ENCODE measurements at regions not wholly inside any gene's neighbourhood (a gene's known extent, or its start where the extent isn't known, plus 50 kb on each side); places are given as distances from the start of the nearest gene placed in this dataset.

DNA sequence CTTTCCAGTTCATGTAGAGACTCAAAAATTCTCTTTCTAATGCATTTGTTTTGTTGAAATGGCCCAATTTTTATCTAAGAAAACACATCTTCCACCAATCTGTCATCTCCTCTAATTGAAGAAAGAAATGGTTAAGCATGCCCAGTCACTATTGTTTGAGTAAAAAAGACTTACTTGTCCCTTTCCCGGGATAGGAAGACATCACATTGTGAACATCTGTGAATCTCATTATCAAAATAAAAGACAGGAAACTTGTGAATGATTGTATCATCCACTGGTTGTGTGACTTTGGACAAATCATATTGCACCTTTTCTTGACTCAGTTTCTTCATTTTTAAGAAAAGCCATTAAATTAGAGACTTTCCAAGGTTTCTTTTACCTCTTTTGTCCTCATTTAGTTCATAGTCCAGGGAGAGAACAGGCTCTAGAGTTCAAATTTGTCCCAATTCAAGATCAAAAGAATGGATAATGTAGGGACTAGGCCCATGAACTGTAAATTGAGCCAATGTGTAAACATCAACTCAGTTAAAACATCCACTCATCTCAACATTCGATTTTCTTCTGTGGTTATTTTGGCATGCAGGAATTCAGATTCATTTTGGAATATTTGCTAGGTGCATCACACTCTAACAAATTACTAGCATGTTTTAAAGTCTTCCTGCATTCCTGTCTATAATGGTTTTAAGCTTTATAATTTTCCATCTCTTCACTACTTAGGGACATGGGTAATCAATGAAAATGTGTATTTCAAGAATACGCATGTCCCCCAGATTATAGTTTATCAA, 838.0 kb upstream of the WWC1 start:
- no peak overlapping the region for H3K27ac ChIP-seq
- H4K20me1 ChIP-seq (ENCODE audit: insufficient read depth, poor library complexity, severe bottlenecking): no peaks in the 10 kb centered on the region
- H3K4me2 ChIP-seq: no peak overlapping the region
- H3K27me3 ChIP-seq: no peaks in the 10 kb centered on the region
- H3K4me3 ChIP-seq: no peak overlapping the region
- no peaks in the 10 kb centered on the region for H3K9me3 ChIP-seq (ENCODE audit: low read depth)
- H3K36me3 ChIP-seq (replicated peaks; ENCODE audit: insufficient read depth, low read depth): no peaks in the 10 kb centered on the region
- 67% methylated on average over 3 of the region's 3 CpGs for WGBS (ENCODE audit: low lambda C conversion rate, missing lambda C conversion rate)
- TF ChIP-seq EZH2phosphoT487 (IDR thresholded peaks at IDR 0.05; ENCODE audit: low read depth, severe bottlenecking, unreplicated experiment) (no peak), CTCF (IDR thresholded peaks at IDR 0.05; ENCODE audit: poor library complexity) (no peak)
- H3K9me2 ChIP-seq (replicated peaks; ENCODE audit: insufficient read depth): no peaks in the 10 kb centered on the region
- H3K79me2 ChIP-seq: no peaks in the 10 kb centered on the region
- no peaks in the 10 kb centered on the region for H3K4me1 ChIP-seq (ENCODE audit: insufficient read depth)
- DNase-seq (ENCODE audit: low spot score): no peak
- H2AFZ ChIP-seq: no peak overlapping the region

GRCh38 chr5:167458412-167458811, 833.0 kb upstream of the WWC1 start:
- H3K27me3 ChIP-seq: no peaks in the 10 kb centered on the region
- 74% methylated on average over 4 of the region's 4 CpGs for WGBS (ENCODE audit: low lambda C conversion rate, missing lambda C conversion rate)

GRCh38 chr5:167460449-167461020, 830.9 kb upstream of the WWC1 start:
- TF ChIP-seq EZH2 (IDR thresholded peaks at IDR 0.05; ENCODE audit: borderline replicate concordance) (no peak), CTCF (IDR thresholded peaks at IDR 0.05; ENCODE audit: poor library complexity) (no peak), EZH2phosphoT487 (IDR thresholded peaks at IDR 0.05; ENCODE audit: low read depth, severe bottlenecking, unreplicated experiment) (no peak)
- H3K9me2 ChIP-seq (replicated peaks; ENCODE audit: insufficient read depth): no peaks in the 10 kb centered on the region
- H3K79me2 ChIP-seq: no peaks in the 10 kb centered on the region
- no peaks in the 10 kb centered on the region for H3K27me3 ChIP-seq
- DNase-seq (ENCODE audit: low spot score): no peak
- no peaks in the 10 kb centered on the region for H3K4me1 ChIP-seq (ENCODE audit: insufficient read depth)
- H3K9me3 ChIP-seq (ENCODE audit: low read depth): no peaks in the 10 kb centered on the region
- no peaks in the 10 kb centered on the region for H3K36me3 ChIP-seq (replicated peaks; ENCODE audit: insufficient read depth, low read depth)
- no peak overlapping the region for H3K4me2 ChIP-seq
- no peaks in the 10 kb centered on the region for H4K20me1 ChIP-seq (ENCODE audit: insufficient read depth, poor library complexity, severe bottlenecking)
- no peak overlapping the region for H3K4me3 ChIP-seq
- WGBS (ENCODE audit: low lambda C conversion rate, missing lambda C conversion rate): 68% methylated on average over 4 of the region's 4 CpGs
- H2AFZ ChIP-seq: no peak overlapping the region
- H3K27ac ChIP-seq: no peak overlapping the region

More at GRCh38 chr5:167458412-167458811, 833.0 kb upstream of the WWC1 start:
- no peaks in the 10 kb centered on the region for H3K9me3 ChIP-seq (ENCODE audit: low read depth)
- TF ChIP-seq EZH2phosphoT487 (IDR thresholded peaks at IDR 0.05; ENCODE audit: low read depth, severe bottlenecking, unreplicated experiment): no peak
- H3K4me1 ChIP-seq (ENCODE audit: insufficient read depth): no peaks in the 10 kb centered on the region
- H4K20me1 ChIP-seq (ENCODE audit: insufficient read depth, poor library complexity, severe bottlenecking): no peaks in the 10 kb centered on the region
- H3K27ac ChIP-seq: no peak overlapping the region
- H3K4me2 ChIP-seq: no peak overlapping the region
- no peaks in the 10 kb centered on the region for H3K79me2 ChIP-seq
- no peak overlapping the region for H2AFZ ChIP-seq
- no peaks in the 10 kb centered on the region for H3K36me3 ChIP-seq (replicated peaks; ENCODE audit: insufficient read depth, low read depth)
- no peak overlapping the region for H3K4me3 ChIP-seq
- H3K9me2 ChIP-seq (replicated peaks; ENCODE audit: insufficient read depth): no peaks in the 10 kb centered on the region
- no peak for DNase-seq (ENCODE audit: low spot score)

DNA sequence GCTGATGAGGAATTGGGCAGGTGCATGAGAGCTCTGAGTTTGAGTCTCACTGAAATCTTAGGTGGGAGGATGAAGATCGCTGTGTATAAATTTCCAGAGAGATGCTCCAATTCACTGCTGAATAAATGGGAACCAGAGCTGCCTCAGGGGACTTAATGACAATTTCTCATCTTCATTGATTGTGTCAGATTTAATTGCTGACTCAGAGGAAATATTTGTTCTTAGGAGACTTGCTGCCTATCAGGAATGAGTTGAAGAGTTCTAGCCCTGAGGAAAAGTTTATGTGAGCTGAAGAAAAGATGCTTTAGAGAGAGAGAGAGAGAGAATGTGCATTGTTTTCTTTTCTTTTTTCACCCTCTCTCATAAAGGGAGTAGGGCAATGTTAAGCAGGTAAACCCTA, 827.5 kb upstream of the WWC1 start:
- no peak overlapping the region for H3K4me2 ChIP-seq
- H3K27ac ChIP-seq: no peak overlapping the region
- H3K9me2 ChIP-seq (replicated peaks; ENCODE audit: insufficient read depth): no peaks in the 10 kb centered on the region
- no peaks in the 10 kb centered on the region for H3K79me2 ChIP-seq
- H2AFZ ChIP-seq: no peak overlapping the region
- DNase-seq (ENCODE audit: low spot score): no peak
- no peaks in the 10 kb centered on the region for H4K20me1 ChIP-seq (ENCODE audit: insufficient read depth, poor library complexity, severe bottlenecking)
- no peak overlapping the region for H3K4me3 ChIP-seq
- H3K36me3 ChIP-seq (replicated peaks; ENCODE audit: insufficient read depth, low read depth): no peaks in the 10 kb centered on the region
- H3K4me1 ChIP-seq (ENCODE audit: insufficient read depth): no peaks in the 10 kb centered on the region
- H3K9me3 ChIP-seq (ENCODE audit: low read depth): no peaks in the 10 kb centered on the region
- no peak for TF ChIP-seq EZH2phosphoT487 (IDR thresholded peaks at IDR 0.05; ENCODE audit: low read depth, severe bottlenecking, unreplicated experiment)
- TF ChIP-seq EZH2 (IDR thresholded peaks at IDR 0.05; ENCODE audit: borderline replicate concordance): no peak
- TF ChIP-seq CTCF (IDR thresholded peaks at IDR 0.05; ENCODE audit: poor library complexity): no peak
- no peaks in the 10 kb centered on the region for H3K27me3 ChIP-seq
- 93% methylated on average over 1 of the region's 1 CpG for WGBS (ENCODE audit: low lambda C conversion rate, missing lambda C conversion rate)

Data from hepatocyte (in vitro differentiated cells).